OCI-M2 (cell line): ENCODE measurements at regions not wholly inside any gene's neighbourhood (a gene's known extent, or its start where the extent isn't known, plus 50 kb on each side); places are given as distances from the start of the nearest gene placed in this dataset.

Source experiments
- DNase-seq: peaks from one replicate; lab custom pipeline; 2025; ENCODE audit not compliant: unreplicated experiment; lab: John Stamatoyannopoulos, UW

DNA sequence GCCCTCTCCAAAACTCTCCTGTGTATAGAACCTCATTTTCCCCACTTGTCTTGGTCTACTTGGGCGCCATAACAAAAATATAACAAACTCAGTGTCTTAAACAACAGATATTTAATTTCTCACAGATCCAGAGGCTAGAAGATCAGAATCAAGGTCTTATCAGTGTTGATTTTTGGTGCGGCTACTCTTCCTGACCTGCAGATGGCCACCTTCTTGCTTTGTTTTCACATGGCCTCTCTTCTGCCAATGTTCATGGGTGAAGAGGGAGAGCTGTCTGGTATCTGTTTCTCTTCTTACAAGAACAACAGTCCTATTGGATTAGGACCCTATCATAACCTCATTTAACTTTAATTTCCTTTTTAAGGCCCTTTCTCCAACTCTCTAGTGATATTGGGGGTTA lies 177.3 kb downstream of the PABPC4L start:
- no peak for DNase-seq

DNA sequence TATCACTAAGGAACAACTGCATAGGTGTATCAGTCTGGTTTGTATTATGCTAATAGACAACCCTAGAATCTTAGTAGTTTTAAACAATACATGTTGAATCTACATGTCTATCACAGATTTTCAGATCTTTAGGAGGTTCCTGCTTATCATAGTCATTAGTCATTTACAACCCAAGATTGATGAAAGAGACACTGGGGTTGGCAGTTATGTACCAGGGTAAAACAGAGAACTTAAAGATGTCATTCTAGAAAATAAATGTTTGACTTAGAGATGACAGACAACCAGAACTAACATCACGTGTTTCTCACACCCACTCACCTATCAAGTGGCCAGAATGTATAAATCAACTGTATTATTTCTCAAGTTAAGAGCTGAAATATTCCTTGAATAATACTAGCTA lies 181.9 kb downstream of the PABPC4L start:
- DNase-seq, result no peak

DNA sequence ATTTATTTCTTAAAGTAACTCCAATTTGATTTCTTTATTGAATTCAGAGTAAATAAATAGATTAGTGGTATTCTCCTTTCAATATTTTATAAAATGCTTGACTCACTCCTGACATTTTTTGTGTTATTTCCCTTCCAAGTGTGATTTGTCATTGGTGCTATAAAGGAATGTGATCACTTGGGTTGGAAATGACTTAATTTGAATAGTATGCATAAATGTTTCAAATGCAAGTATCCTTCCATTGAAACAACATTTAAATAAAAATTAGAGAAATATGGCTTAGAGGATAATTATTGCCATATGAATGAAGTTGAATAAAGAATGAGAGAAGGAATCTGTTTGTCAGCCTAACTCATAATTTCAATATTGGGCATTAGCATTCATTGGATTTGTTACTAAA lies 182.7 kb downstream of the PABPC4L start:
- DNase-seq, result no peak

DNA sequence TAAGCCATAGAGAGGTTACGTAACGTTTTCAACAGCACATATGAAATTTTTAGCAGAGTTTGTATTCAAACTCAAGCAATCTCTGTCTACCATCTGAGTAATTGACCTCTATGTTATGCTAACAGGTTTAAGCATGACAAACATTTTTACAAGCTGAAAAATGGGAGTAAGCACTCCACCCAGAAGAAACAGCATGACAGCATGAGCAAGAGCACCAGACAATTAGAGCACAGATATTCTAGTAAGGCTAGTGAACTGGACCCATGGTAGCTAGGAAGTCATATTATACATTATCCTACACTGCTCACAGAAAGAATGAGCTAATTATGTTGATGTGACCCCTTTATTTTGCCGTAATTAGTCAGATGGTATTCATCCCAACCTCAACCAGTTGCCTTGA lies 200.5 kb downstream of the PABPC4L start:
- DNase-seq, result no peak

- no peak for DNase-seq
These were observed 204.2 kb downstream of the PABPC4L start for GRCh38 chr4:133997436-133997835.

GRCh38 chr4:133996431-133997121 lies 205.0 kb downstream of the PABPC4L start:
- no peak for DNase-seq

- no peak for DNase-seq
These were observed 206.2 kb downstream of the PABPC4L start for GRCh38 chr4:133995243-133995960.

GRCh38 chr4:133982533-133983224 lies 218.9 kb downstream of the PABPC4L start:
- DNase-seq, result no peak

DNA sequence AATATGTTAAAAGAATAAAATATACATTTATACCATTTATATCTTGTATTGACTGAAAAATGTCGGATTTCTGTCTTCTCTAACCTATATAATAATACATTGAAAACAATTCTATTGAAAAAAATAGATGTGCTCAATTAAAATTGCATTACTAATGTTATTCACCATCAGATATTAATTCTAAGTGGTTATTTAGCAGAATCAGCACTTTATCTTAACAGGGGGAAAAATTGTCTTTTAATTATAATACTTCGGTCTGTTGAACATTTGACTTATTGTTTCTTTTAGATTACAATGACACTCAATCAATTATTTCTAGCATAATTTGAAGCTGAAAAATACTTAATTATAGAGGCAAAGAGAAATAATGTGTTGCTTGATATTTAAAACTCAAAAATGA lies 220.3 kb downstream of the PABPC4L start:
- DNase-seq, result no peak

DNA sequence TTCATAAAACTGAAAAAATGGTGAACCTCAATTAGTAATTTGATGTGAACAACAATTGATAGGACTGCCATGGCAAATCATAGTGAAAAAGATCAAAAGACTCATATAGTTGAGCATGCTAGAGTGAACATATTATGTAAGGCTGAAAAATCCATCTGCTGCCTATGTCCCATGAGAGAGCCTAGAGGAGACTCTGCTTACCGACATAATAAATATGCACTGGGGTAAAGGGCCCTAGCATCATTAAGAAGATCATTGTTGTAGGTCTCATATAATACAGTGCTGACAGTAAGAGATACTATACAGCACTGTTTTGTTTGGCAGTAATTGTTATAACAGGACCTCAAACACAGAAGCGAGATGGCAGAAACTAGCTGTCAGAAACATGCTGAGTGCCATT lies 229.0 kb downstream of the PABPC4L start:
- no peak for DNase-seq

GRCh38 chr4:133969202-133969848 lies 232.3 kb downstream of the PABPC4L start:
- no peak for DNase-seq

- no peak for DNase-seq
These were observed 233.4 kb downstream of the PABPC4L start for GRCh38 chr4:133968174-133968573.

DNA sequence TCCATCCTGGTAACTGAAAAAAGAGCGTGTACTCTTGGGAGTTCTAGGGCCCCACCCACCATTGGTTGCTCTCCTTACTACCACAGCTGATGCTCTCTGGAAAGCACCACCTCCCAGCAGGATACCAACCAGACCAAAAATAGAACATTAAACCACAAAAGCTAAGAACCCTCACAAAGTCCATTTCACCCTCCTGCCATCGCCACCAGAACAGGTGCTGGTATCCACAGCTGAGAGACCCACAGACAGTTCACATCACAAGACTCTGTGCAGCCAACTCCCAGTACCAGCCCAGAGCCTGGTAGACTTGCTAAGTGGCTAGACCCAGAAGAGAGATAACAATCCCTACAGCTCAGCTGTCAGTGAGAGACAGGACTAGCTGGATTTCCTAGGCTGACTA lies 240.6 kb downstream of the PABPC4L start:
- no peak for DNase-seq

GRCh38 chr4:133943081-133943480 lies 258.5 kb downstream of the PABPC4L start:
- no peak for DNase-seq

DNA sequence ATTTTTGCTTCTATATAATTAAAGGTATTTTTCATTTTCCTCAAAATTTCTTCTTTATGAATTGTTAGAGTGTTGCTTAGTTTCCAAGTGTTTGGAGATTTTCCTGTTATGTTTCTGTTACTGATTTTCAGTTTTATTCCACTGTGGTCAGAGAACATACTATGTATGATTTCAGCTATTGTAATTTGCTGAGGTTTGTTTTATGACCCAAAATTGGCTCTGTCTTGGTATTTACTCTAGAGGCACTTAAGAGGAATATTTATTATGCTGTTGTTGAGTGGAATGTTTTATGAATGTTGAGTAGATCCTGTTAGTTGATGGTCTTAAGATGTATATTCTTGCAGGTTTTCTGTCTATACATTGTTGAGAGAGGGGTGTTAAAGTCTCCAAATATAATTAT lies 263.5 kb downstream of the PABPC4L start:
- DNase-seq, result no peak

DNA sequence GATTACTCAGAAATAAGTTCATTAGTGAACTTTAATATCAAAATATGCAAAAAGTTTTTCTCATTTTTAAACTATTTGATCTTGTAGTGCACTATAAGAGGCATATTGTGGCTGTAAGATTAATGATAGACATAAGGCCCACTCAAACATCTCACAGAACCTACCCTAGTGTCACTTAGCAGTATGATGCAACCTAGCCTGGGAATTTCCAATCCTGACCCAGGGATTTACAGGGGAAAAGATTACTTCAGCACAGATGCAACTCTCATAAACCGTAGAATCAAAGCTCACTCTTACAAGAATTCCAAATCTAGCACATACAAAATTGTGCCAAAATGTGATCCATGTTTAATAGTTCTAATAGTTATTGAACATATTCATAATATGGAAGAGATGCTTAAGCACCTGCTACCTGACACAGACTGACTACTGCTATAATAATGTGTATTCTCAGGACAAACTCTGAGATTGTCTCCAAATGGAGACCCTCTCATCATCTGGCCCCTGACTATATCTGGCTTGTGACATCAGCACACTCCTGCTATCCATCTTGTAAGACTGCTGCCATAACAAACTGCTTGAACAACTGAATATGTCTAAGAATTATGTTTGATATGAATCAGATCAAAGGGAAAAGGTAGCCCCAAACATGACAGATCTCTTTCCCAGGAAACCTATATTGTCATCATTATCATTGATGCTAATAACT lies 271.9 kb downstream of the PABPC4L start:
- DNase-seq, result no peak

DNA sequence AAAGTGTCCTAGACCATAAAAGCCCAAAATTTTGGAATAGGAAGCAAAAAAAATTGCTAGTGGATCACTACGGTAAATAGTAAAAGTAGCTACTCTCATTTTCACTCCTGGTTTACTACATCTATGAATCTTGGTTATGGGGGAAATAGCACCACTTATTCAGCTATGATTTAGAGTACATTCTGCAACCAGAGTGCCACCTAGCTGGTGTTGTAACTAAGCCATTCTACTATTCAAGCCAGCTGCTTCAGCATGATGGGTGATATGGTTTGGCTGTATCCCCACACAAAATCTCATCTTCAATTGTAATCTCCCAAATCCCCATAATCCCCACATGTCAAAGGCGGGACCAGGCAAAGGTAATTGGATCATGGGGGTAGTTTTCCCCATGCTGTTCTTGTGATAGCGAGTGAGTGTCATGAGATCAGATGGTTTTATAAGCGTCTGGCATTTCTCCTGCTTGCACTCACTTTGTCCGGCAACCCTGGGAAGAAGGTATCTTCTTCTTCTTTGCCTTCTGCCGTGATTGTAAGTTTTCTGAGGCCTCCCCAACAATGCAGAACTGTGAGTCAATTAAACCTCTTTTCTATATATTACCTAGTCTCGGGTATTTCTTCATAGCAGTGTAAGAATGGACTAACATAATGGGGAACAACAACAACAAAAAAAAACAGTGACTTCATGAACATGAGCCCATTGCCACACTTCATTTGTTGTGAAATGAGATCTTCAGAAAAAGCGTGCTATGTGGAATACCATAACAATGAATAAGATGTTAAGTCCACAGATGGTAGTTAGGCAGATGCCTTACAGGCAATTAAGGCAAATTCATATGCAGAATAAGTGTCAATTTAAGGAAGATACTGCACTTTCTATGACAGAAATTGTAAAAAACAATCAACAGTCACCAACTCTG lies 280.1 kb downstream of the PABPC4L start:
- no peak for DNase-seq

DNA sequence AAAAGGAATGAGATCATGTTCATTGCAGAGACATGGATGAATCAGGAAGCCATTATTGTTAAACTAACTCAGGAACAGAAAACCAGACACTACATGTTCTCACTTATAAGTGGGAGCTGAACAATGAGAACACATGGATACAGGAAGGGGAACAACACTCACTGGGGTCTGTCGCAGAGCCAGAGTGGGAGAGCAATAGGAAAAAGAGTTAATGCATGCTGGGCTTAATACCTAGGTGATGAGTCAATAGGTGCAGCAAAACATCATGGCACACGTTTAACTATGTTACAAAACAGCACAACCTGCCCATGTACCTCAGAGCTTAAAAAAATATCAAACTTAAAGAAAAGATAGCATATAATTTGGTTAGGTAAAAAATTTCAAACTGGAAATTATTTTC lies 281.4 kb downstream of the PABPC4L start:
- no peak for DNase-seq

- DNase-seq, result no peak
These were observed 291.4 kb downstream of the PABPC4L start for GRCh38 chr4:133910165-133910564.

- DNase-seq, result no peak
These were observed 298.6 kb downstream of the PABPC4L start for GRCh38 chr4:133903029-133903428.
